ENCODE measurements at regions not wholly inside any gene's neighbourhood (a gene's known extent, or its start where the extent isn't known, plus 50 kb on each side); places are given as distances from the start of the nearest gene placed in this dataset.

GRCh38 chr9:99588299-99588698 is 233.4 kb upstream of the NR4A3 start:
- DNase-seq (ENCODE audit: low read depth): no peak
- TF ChIP-seq CTCF (conservative IDR thresholded peaks at IDR 0.05; ENCODE audit: low read depth, low read length): no peak
- no peak overlapping the region for H3K4me3 ChIP-seq (ENCODE audit: low read length)

GRCh38 chr9:99588747-99589146 is 232.9 kb upstream of the NR4A3 start:
- H3K4me3 ChIP-seq (ENCODE audit: low read length): no peak overlapping the region
- TF ChIP-seq CTCF (conservative IDR thresholded peaks at IDR 0.05; ENCODE audit: low read depth, low read length): no peak
- DNase-seq (ENCODE audit: low read depth): no peak

DNA sequence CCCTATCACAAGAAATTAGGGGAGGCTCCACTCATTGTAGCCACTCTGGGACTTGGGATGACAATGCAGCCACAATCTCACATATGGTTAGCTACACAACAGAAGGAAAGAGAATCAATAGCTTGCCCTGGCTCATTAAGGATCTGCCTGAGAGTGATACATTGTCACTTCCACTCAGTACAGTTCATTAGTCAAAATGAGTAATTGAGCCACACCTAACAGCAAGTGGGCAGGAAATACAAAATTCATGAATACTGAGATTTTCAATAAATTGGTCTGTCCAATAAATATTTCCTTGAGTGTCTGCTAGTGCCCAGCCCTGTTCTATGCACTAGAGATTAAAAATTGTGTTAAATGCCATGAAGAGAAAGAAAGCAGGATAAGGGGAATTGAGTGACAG is 231.3 kb upstream of the NR4A3 start:
- no peak overlapping the region for H3K4me3 ChIP-seq (ENCODE audit: low read length)
- no peak for TF ChIP-seq CTCF (conservative IDR thresholded peaks at IDR 0.05; ENCODE audit: low read depth, low read length)
- DNase-seq (ENCODE audit: low read depth): no peak

DNA sequence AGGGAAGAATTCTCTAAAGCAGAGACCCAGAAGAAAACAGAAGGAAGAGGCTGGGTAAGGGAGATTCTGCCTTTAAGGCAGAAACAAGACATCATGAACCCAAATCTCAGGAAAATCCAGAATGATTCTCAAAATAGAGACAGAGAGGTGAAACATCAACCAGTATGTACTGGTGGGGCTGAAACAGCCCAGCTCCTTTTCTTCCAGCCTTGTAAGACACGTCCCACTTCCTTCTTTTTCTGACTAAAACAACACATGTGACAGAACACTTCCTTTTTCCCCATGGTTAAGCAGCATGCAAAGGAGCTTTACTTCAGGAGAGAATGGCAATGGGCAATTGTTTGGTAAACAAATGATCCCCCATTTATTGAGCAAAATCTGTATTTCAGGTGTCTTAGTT is 230.8 kb upstream of the NR4A3 start:
- no peak for TF ChIP-seq CTCF (conservative IDR thresholded peaks at IDR 0.05; ENCODE audit: low read depth, low read length)
- no peak for DNase-seq (ENCODE audit: low read depth)
- no peak overlapping the region for H3K4me3 ChIP-seq (ENCODE audit: low read length)

DNA sequence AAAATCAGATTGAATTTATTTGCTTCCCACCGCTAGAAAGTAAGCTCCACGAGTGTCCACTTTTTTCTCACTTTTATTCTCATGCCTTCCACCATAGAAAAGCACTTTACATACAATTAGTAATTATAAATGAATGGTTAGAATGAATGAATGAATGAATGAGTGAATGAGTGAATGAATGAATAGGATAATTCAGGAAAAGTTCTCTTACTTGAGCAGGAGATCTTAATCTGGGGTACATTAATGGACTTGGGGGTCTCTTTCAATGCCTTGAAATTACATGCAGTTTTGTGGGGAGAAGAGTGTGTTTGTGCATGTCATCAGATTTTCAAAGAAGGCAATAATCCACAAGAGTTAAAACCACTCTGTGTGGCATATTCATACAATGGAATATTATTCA is 229.9 kb upstream of the NR4A3 start:
- H3K4me3 ChIP-seq (ENCODE audit: low read length): no peak overlapping the region
- no peak for TF ChIP-seq CTCF (conservative IDR thresholded peaks at IDR 0.05; ENCODE audit: low read depth, low read length)
- no peak for DNase-seq (ENCODE audit: low read depth)

GRCh38 chr9:99592834-99593574 is 228.7 kb upstream of the NR4A3 start:
- no peak overlapping the region for H3K4me3 ChIP-seq (ENCODE audit: low read length)
- TF ChIP-seq CTCF (conservative IDR thresholded peaks at IDR 0.05; ENCODE audit: low read depth, low read length): no peak
- DNase-seq (ENCODE audit: low read depth): no peak

DNA sequence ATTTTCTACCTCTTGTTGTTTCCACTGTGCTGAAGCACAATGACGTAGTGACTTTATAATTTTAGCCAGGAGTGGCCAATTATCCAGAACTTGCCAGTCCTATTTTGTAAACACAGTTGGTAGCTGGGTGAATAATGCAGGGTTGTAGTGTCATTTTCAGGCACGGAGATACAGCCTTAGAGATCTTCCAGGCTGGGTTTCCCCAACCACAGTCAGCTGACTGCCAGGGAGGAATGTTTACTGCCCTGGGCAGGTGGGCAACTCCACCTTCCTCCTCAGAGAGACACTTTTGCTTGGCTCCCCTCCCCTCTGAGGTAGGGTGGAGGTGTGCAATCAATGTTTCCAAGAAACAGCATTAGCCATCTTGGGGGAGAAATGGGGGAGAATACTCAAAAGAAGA is 228.1 kb upstream of the NR4A3 start:
- no peak overlapping the region for H3K4me3 ChIP-seq (ENCODE audit: low read length)
- DNase-seq (ENCODE audit: low read depth): no peak
- no peak for TF ChIP-seq CTCF (conservative IDR thresholded peaks at IDR 0.05; ENCODE audit: low read depth, low read length)
